GM20431 (cell line): ENCODE measurements at regions not wholly inside any gene's neighbourhood (a gene's known extent, or its start where the extent isn't known, plus 50 kb on each side); places are given as distances from the start of the nearest gene placed in this dataset.

Experiments used
- in situ Hi-C: fragments of 300-500 bp; cut with MseI, MboI; formaldehyde crosslinking; loops from one replicate; pipeline ENCODE4 v1.15.0; 2020; ENCODE audit warnings: low sequenced_read_pairs; ENCODE audit not compliant: unreplicated experiment

- in situ Hi-C loops, result no loop called here
These were observed 450.6 kb downstream of the LMO7 start for GRCh38 chr13:76086729-76087128.

- in situ Hi-C loops, result no loop called here
These were observed 431.7 kb downstream of the LMO7 start for GRCh38 chr13:76067850-76068249.

GRCh38 chr13:76053181-76053580 lies 417.1 kb downstream of the LMO7 start:
- in situ Hi-C loops, result no loop called here

GRCh38 chr13:76049376-76049746 lies 413.2 kb downstream of the LMO7 start:
- in situ Hi-C loops, result no loop called here

GRCh38 chr13:76048675-76049375 lies 412.7 kb downstream of the LMO7 start:
- in situ Hi-C loops, result no loop called here

DNA sequence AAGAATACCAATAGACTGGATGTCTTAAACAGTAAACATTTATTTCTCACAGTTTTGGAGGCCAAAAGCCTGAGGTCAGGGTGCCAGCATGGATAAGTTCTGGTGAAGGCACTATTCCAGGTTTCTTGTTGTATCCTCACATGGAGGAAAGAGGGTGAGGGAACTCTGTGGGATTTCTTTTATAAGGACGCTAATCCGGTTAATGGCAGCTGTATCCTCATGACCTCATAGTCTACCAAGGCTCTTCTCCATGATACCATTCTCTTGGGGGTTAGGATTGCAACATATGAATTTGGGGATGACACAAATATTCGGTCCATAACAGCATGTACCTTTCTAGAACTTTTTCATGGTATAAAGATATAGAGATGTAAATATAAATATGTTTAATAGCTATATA lies 412.0 kb downstream of the LMO7 start:
- in situ Hi-C loops, result no loop called here

- in situ Hi-C loops, result no loop called here
These were observed 407.7 kb downstream of the LMO7 start for GRCh38 chr13:76043874-76044273.

DNA sequence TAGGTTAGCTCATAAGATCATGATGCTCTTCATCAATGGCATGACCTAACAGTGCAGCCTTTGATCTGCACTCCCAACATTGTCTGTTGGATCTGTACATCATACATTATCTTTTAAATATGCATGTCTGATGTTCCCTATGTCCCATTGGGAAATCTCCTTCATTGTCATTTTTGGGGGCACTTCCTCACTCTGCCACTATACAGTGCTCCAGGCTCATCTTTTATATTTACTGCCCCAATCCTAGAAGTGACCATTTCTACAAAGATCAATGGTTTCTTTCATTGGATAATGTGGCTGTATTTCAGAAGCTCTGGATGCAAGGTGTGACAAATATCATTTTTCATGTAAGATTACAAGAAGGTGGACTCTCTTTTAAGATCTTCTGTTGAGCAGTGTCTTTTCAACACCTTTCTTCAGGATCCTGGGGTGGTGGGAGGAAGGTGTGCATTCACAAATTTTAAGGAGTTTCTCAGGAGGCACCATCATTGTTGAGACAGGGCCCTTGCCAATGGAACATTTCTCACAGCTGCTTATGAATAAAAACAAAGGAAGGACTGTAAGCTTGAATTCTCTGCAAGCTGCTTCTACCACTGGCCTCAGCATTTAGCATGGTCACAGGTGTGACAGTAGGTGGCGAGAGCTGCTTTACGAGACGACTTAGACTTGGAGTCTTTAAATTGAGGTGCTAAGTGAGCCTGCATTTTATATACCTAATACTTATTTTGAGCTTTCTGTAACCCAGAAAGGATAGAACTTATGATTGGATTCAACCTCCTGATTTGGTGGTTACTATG lies 403.0 kb downstream of the LMO7 start:
- in situ Hi-C loops, result no loop called here

GRCh38 chr13:76036176-76036575 lies 400.0 kb downstream of the LMO7 start:
- in situ Hi-C loops, result no loop called here

DNA sequence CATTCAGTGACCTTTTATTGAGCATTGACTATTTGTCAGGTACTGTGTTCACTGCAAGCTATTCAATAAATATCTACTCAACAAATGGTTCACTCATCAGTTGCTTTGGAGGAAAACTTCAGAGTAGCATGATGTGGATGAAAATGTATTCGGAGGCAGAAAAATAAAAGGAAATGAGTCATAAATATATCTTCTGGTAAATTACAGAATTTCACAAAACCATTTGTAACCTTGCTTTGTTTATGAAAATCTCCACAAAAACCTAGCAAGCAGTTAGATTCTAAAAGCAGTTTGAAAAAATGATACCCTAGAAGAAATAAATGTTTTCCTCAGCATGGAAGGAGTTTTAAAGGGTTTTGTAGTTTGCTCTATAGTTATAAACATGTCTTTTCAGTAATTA lies 399.6 kb downstream of the LMO7 start:
- in situ Hi-C loops, result no loop called here

DNA sequence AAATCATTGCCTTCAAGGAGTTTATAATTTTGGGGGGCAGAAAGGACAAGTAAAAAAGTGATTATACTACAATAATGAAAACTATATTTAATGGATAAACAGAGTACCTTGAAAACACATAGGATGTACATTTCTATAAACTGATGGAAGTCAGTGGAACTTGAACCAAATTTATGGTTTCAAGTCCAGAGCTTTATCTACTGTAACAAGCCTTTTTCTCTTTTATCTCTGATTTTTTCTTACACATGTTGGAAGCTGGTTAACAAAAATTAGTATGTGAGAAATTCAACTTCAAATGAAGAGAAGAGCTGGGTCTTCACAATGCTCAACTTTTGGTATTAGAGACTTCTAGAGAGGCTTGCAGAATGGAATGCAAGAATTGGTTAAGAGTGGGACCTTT lies 393.6 kb downstream of the LMO7 start:
- in situ Hi-C loops, result no loop called here

DNA sequence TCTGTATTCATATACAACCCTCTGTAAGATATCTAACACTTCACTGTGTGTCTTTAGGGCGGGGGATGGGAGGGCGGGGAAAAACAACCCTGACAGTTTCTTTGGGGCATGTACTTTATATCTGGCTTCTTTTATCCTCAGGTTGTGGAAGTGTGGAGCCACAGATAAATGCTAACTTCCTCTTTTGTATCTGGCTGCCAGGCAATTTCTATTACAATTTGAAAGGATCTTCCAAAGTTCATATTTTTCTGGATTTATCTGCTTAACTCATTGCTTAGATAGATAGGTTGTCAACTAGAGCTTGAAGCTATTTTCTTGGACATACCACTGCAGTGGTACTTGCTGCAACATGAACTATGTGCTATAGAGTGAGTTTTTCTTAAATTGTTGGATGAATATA lies 393.0 kb downstream of the LMO7 start:
- in situ Hi-C loops, result no loop called here

GRCh38 chr13:76027131-76027530 lies 391.0 kb downstream of the LMO7 start:
- in situ Hi-C loops, result no loop called here

GRCh38 chr13:76025392-76025791 lies 389.3 kb downstream of the LMO7 start:
- in situ Hi-C loops, result no loop called here

GRCh38 chr13:76024151-76024550 lies 388.0 kb downstream of the LMO7 start:
- in situ Hi-C loops, result no loop called here

DNA sequence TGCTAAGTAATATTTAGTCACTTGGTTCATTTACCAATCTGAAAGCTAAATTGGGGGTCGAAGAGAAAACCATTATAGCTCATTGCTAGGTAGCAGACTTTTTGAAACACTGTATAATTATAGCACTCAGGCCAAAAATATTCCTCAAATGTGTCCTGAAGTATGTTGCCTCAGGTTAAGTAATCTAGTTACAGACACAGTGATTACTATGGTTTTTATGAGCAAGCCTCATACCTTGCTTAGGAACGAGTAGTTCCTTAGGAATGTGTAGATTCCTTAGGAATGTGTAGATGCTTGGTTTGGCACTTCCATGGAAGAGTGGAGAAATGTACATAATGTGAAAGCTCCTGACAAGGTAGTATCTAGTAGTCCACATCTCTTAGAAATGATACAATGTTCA lies 387.5 kb downstream of the LMO7 start:
- in situ Hi-C loops, result no loop called here

DNA sequence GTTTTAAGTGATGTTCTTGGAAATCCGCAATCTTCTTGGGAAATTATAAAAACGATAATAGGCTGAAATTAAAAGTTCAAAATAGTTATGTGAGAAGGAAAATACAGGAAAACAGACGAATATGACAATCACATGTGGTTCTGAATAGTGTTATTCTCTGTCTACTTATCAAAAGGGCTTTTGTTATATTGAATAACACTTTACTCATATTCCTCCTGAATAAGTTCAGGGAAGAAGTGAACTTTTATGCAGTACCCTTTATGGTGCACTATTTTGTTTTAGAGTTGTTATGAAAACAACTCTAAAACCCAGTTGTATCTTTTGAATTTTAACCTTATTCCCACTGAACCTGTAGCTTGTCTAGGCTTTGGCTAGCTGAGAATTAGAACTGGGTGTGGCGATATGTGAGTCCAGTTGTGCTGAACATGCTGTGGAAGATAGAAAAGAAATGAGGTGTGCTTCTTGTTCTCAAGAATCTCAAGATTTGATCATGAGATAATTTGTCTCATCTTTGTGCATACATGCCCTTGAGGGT lies 384.4 kb downstream of the LMO7 start:
- in situ Hi-C loops, result no loop called here

GRCh38 chr13:76019421-76020044 lies 383.4 kb downstream of the LMO7 start:
- in situ Hi-C loops, result no loop called here

DNA sequence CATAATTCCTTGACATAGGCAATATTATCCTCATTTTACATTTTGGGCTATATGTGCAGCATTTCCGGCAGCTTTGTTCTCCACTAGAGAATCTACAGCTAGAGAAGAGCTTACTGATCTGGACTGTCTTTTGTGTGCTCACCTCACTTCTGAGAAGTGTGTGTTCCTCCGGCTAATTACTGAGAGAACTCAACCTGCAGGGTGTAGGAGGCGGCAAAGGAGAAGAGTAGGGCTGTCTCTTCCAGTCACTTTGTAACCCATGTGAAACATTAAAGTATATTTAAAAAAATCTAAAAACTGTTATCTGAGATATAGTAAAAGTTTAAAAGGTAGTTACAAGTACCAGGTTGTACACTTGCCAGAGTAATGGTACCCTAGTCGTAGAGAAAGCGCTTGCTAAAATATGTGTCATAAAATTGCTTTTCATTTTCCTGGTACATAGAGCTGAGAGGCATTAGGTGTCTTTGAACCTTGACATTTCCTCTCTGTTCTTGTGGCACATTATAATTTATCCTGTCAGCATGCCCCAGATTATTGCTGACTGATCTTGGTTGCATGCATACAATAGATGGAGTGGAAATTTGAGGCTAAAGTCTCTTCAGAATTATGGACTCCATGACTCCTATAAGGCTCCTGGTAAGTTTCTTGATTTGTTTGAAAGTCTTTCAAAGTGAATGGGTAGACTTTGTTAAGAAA lies 381.9 kb downstream of the LMO7 start:
- in situ Hi-C loops, result no loop called here

DNA sequence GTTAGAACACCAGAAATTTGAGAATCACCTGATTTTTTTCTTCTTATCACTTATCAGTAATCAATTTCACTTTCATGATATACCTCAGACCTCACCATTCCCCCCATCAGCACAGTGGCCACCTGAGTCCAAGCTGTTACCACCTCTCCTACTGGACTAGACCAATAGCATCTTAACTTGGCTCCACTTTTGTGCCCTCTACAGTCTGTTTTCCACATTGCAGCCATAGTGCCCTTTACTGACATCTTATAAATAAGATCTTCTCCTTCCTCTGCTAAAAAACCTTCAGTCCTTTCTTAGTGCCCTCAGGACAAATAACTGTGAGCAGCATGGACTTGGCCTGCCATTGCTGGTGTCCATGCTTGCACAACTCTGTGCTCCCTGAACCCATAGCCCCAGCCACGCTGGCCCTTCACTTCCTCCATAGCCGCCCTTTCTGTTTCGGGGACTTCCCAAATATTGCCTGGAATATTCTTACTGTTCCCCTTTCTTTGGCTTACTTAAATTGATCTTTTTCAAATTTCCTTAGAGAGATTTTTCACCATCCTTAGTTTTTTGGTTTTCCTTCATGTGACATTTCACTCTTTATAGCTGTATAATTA lies 380.8 kb downstream of the LMO7 start:
- in situ Hi-C loops, result no loop called here
